ENCODE measurements at regions not wholly inside any gene's neighbourhood (a gene's known extent, or its start where the extent isn't known, plus 50 kb on each side); places are given as distances from the start of the nearest gene placed in this dataset.
"Not testable (repeated sequence)": the region's sequence is repeated elsewhere in the genome, so short reads cannot be mapped to it uniquely, and the experiment has no call there.

DNA sequence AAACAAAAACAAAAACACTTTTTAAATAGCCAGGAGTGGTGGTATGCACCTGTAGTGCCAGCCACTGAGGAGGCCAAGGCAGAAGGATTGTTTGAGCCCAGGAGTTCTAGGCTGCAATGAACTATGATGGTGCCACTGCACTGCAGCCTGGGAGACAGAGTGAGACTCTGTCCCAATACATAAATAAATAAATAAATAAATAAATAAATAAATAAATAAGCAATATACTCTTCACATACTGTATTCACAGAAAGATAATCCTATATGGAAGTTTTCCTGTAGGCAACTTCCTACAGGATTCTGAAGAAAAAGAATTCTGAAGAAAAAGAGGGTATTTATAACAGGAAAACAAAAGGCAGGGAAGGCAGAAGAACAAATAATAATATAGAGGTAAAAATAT lies 293.3 kb upstream of the GRIA3 start:
- Mint-ChIP-seq H3K4me3 (no peak overlapping the region), H3K27me3 (no peaks in the 10 kb centered on the region), H3K4me1 (ENCODE audit: low read depth) (no peaks in the 10 kb centered on the region), H3K36me3 (ENCODE audit: low read depth) (no peaks in the 10 kb centered on the region), H3K9me3 (peaks cover 5% of the 10 kb centered on the region), H3K27ac (no peak overlapping the region)

DNA sequence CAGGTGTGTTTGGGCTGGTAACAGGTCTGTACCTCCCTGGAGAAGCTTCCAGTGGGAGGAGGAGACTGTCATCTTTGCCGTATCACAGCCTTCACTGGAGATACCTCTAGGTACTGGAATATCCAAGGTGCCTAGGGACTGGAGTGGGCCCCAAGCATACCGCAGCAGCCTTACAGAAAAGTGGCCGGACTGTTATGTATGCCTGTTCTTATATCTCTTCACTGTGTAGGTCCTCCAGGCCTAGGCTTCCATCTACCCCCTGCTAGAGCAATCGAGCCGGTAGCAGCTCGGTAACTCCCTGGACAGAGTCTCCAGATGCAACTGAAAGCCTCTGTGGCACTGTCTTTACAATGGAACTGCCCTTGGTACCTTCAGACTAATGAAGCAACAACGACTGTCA lies 277.4 kb upstream of the GRIA3 start:
- no peak overlapping the region for H3K4me3 Mint-ChIP-seq
- no peaks in the 10 kb centered on the region for H3K4me1 Mint-ChIP-seq (ENCODE audit: low read depth)
- no peaks in the 10 kb centered on the region for H3K27me3 Mint-ChIP-seq
- no peaks in the 10 kb centered on the region for H3K36me3 Mint-ChIP-seq (ENCODE audit: low read depth)
- H3K27ac Mint-ChIP-seq: no peak overlapping the region
- H3K9me3 Mint-ChIP-seq: no peaks in the 10 kb centered on the region

DNA sequence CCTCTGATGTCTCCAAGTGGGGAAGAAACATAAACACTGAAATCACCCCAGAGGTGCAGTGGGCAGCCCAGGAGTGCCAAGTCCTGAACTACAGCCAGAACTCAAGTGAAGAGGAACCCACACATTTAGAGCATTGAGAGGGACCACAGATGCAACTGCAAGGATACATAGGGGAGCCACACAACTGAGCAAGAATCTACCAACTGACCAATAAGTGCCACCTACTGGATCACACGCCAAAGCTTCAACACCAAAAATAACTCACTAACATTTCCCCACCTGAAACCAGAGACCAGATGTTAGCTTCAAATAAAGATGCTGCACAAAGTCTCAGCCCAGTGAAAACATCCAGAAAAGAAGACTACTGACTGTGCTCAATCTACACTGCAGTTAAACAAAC lies 276.7 kb upstream of the GRIA3 start:
- Mint-ChIP-seq H3K9me3 (no peaks in the 10 kb centered on the region), H3K4me1 (ENCODE audit: low read depth) (no peaks in the 10 kb centered on the region), H3K27ac (no peak overlapping the region), H3K4me3 (no peak overlapping the region), H3K36me3 (ENCODE audit: low read depth) (no peaks in the 10 kb centered on the region), H3K27me3 (no peaks in the 10 kb centered on the region)

DNA sequence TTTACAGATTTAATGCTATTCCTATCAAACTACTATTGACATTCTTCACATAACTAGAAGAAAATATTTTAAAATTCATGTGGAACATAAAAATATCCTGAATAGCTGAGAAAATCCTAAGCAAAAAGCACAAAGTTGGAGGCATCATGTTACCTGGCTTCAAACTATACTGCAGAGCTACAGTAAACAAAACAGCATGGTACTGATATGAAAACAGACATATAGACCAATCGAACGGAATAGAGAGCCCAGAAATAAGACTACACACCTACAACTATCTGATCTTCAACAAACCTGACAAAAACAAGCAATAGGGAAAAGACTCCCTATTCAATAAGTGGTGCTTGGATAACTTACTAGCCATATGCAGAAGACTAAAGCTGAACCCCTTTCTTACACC lies 273.4 kb upstream of the GRIA3 start:
- no peaks in the 10 kb centered on the region for H3K4me1 Mint-ChIP-seq (ENCODE audit: low read depth)
- no peaks in the 10 kb centered on the region for H3K36me3 Mint-ChIP-seq (ENCODE audit: low read depth)
- H3K27ac Mint-ChIP-seq: no peak overlapping the region
- H3K9me3 Mint-ChIP-seq: peaks cover 3% of the 10 kb centered on the region
- H3K27me3 Mint-ChIP-seq: no peaks in the 10 kb centered on the region
- H3K4me3 Mint-ChIP-seq: no peak overlapping the region

DNA sequence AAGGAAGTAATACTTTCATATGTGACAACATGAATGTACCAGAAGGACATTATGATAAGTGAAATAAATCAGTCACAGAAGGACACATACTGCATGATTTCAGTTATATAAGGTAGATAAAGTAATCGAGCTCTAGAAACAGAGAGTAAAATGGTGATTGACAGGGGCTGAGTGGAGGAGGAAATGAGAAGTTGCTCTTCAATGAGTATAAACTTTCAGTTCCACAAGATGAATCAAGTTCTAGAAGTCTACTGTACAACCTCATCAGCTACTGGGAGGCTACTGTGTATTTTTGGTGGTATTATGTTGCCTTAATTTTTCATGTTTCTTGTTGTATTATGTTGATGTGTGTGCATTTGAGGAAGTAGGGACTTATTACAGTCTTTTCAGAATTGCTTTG lies 270.9 kb upstream of the GRIA3 start:
- Mint-ChIP-seq H3K27me3 (no peaks in the 10 kb centered on the region), H3K9me3 (peaks cover 3% of the 10 kb centered on the region), H3K4me3 (no peak overlapping the region), H3K4me1 (ENCODE audit: low read depth) (no peaks in the 10 kb centered on the region), H3K27ac (no peak overlapping the region), H3K36me3 (ENCODE audit: low read depth) (no peaks in the 10 kb centered on the region)

DNA sequence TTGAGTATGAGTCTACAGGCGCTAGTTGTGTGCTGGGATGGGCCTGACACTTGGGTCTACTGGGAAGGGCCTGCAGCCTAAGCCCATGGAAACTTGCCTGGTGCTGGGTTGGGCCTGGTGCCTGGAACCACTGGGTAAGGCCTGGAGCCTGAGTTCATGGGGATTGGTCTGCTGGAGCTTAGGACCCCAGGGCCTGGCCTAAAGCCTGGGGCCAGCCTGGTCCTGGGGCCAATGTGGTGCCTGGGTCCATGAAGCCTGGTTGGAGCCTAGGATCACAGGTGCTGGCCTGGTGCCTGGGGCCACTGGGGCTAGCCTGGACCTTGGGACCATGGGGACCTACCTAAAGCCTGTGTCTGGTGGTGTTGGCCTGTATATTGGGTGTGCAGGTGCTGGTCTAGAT lies 270.3 kb upstream of the GRIA3 start:
- Mint-ChIP-seq H3K4me1 (ENCODE audit: low read depth) (no peaks in the 10 kb centered on the region), H3K4me3 (no peak overlapping the region), H3K27ac (no peak overlapping the region), H3K36me3 (ENCODE audit: low read depth) (no peaks in the 10 kb centered on the region), H3K27me3 (no peaks in the 10 kb centered on the region), H3K9me3 (peaks cover 3% of the 10 kb centered on the region)

DNA sequence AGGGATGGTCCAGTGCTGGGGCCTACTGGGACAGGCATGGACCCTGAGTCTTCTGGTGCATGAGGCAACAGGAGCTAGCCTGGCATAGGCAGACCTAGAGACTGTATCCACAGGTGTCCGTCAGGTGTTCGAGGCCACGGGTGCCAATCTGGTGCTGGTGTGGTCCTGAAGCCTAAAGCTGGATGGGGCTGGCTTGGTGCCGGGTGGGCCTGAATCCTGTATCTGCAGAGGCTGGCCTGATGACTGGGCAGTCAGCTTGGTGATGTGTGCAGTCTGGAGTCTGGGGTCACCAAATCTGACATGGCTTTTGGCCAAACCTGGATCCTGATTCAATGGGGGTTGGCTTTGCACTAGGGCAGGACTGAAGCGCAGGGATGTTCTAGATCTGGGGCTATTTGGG lies 269.8 kb upstream of the GRIA3 start:
- Mint-ChIP-seq H3K27ac (no peak overlapping the region), H3K9me3 (peaks cover 3% of the 10 kb centered on the region)

DNA sequence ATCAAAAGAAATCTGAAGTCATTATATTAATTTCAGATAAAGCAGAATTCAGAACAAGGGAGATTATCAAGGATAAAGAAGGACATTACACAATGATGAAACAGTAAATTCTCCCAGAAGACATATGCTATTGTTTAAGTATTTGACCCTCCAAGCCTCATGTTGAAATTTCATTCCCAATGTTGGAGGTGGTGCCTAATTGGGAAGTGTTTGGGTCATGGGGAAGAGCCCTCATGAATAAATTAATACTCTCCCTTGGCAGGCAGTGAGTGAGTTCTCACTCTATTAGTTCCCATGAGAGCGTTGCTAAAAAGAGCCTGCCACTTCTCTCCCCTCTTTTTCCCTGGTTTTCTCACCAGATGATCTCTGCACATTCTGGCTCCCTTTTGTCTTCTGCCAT lies 249.9 kb upstream of the GRIA3 start:
- Mint-ChIP-seq H3K9me3 (no peaks in the 10 kb centered on the region), H3K36me3 (ENCODE audit: low read depth) (no peaks in the 10 kb centered on the region), H3K27ac (no peak overlapping the region), H3K4me3 (no peak overlapping the region), H3K27me3 (no peaks in the 10 kb centered on the region), H3K4me1 (ENCODE audit: low read depth) (no peaks in the 10 kb centered on the region)

More for the DNA sequence above, 269.8 kb upstream of the GRIA3 start:
- H3K4me1 Mint-ChIP-seq (ENCODE audit: low read depth): no peaks in the 10 kb centered on the region
- no peaks in the 10 kb centered on the region for H3K27me3 Mint-ChIP-seq
- no peak overlapping the region for H3K4me3 Mint-ChIP-seq
- H3K36me3 Mint-ChIP-seq (ENCODE audit: low read depth): no peaks in the 10 kb centered on the region

DNA sequence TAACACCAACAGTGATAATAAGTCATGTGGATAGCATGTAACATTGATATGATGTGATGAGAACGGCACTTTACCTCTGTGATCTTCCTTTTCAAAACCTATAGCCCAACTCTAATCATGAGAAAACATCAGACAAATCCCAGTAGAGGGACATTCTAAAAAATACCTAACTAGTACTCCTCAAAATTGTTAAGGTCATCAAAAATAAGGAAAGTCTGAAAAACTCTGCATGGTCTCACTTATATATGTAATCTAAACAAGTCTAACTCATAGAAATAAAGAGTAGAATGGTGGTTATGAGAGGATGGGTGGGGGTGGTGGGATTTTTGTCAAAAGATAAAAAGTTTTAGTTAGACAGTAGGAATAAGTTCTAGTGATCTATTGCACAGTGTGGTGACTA lies 243.9 kb upstream of the GRIA3 start:
- H3K4me3 Mint-ChIP-seq: no peak overlapping the region

DNA sequence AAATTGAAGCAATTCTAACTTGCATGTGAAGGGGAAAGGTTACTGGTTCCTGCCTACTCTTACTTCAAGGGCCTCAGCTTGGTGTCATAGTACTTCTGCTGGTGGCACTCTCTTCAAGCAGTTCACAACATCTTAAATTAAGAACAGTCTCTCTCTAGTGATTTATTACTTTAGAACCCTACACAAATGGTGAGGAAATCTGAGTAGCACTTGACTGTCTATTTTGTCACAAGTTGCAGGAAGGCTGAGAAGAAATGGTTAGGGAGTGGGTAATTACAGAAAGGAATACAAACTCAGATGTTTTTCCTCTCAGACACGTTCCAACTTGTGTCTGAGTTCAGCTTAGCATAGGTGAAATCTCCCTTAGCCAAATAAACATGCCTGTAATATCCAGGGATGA lies 242.3 kb upstream of the GRIA3 start:
- H3K9me3 Mint-ChIP-seq: no peaks in the 10 kb centered on the region
- H3K36me3 Mint-ChIP-seq (ENCODE audit: low read depth): no peaks in the 10 kb centered on the region
- no peak overlapping the region for H3K4me3 Mint-ChIP-seq
- no peaks in the 10 kb centered on the region for H3K27me3 Mint-ChIP-seq
- no peaks in the 10 kb centered on the region for H3K4me1 Mint-ChIP-seq (ENCODE audit: low read depth)
- H3K27ac Mint-ChIP-seq: no peak overlapping the region

More for the DNA sequence above, 243.9 kb upstream of the GRIA3 start:
- Mint-ChIP-seq H3K27me3 (no peaks in the 10 kb centered on the region), H3K36me3 (ENCODE audit: low read depth) (no peaks in the 10 kb centered on the region), H3K4me1 (ENCODE audit: low read depth) (no peaks in the 10 kb centered on the region), H3K9me3 (no peaks in the 10 kb centered on the region), H3K27ac (no peak overlapping the region)

DNA sequence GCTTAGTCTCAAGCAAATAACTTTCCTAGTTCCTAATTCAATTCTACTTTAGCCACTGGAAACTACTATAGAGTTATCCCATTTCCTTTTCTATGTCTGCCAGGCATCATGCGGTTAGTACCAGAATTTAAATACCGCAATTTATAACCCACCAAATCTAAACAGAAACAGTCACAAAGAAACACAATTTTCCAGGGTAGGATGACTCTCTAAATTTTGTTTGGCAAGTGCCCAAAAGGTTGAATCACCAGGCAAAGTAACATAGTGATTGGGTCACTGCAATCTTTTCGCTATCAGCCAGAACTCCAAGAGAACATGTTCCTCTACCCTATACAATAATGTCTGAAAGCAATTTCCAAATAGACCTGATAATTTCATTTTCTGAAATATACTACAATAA lies 240.2 kb upstream of the GRIA3 start:
- Mint-ChIP-seq H3K4me1 (ENCODE audit: low read depth) (no peaks in the 10 kb centered on the region), H3K4me3 (no peak overlapping the region)

DNA sequence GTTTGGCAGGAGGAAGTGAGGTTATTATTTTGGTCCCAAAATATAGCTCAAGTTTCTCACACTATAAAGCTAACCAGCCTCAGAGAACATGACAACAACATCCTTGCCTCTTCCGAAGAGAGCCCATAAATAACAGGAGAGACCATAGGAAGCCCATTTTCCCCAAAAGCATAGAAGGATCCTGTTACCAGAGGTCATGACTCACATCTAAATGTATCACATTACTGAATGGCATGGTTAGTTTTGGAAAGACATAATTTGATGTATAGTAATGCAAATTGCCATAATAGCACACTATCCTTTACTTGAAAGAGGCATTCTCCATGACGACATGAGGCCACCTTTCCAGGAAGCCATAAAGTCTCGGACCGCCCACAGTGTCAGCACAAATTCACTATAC lies 238.8 kb upstream of the GRIA3 start:
- no peaks in the 10 kb centered on the region for H3K27me3 Mint-ChIP-seq
- no peaks in the 10 kb centered on the region for H3K36me3 Mint-ChIP-seq (ENCODE audit: low read depth)

More for the DNA sequence above, 240.2 kb upstream of the GRIA3 start:
- no peaks in the 10 kb centered on the region for H3K36me3 Mint-ChIP-seq (ENCODE audit: low read depth)
- H3K27ac Mint-ChIP-seq: no peak overlapping the region
- H3K9me3 Mint-ChIP-seq: no peaks in the 10 kb centered on the region
- H3K27me3 Mint-ChIP-seq: no peaks in the 10 kb centered on the region

DNA sequence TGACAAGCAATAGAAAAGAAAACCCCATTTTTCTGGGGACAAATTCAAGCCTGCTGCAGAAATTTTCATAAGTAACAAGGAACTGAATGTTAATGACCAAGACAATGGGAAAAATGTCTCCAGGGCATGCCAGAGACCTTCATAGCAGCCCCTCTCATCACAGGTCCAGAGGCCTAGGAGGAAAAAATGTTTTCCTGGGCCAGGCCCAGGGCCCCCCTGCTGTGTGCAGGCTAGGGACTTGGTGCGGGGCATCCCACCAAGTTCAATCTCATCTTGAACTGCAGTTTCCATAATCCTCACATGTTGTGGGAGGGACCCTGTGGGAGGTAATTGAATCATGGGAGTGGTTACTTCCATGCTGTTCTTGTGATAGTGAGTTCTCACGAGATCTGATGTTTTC lies 211.5 kb upstream of the GRIA3 start:
- Mint-ChIP-seq H3K27me3 (no peaks in the 10 kb centered on the region), H3K36me3 (ENCODE audit: low read depth) (no peaks in the 10 kb centered on the region), H3K9me3 (peaks cover 12% of the 10 kb centered on the region), H3K27ac (no peak overlapping the region), H3K4me1 (ENCODE audit: low read depth) (no peaks in the 10 kb centered on the region), H3K4me3 (no peak overlapping the region)

More for the DNA sequence above, 238.8 kb upstream of the GRIA3 start:
- no peak overlapping the region for H3K4me3 Mint-ChIP-seq
- H3K9me3 Mint-ChIP-seq: no peaks in the 10 kb centered on the region
- no peak overlapping the region for H3K27ac Mint-ChIP-seq
- no peaks in the 10 kb centered on the region for H3K4me1 Mint-ChIP-seq (ENCODE audit: low read depth)

DNA sequence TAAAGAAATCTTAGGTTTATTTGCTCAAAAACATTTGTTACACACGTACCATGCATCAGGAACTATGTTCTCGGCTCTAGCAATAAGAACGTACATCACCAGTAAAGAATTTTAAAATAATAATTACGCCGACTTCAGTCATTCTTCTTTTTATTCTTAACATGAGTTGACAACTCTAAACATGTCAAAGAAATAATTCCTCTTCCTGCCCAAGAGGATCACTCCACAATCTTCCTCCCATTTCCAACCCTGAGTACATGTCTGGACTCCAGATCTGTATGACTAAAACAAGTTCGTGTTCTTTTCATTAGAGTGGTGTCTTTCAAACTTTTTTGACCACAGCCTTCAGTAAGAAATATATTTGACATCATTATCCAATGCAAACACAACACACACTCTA lies 201.6 kb upstream of the GRIA3 start:
- Mint-ChIP-seq H3K9me3 (peaks cover 5% of the 10 kb centered on the region), H3K4me3 (no peak overlapping the region), H3K27ac (no peak overlapping the region), H3K4me1 (ENCODE audit: low read depth) (no peaks in the 10 kb centered on the region), H3K36me3 (ENCODE audit: low read depth) (no peaks in the 10 kb centered on the region), H3K27me3 (no peaks in the 10 kb centered on the region)

DNA sequence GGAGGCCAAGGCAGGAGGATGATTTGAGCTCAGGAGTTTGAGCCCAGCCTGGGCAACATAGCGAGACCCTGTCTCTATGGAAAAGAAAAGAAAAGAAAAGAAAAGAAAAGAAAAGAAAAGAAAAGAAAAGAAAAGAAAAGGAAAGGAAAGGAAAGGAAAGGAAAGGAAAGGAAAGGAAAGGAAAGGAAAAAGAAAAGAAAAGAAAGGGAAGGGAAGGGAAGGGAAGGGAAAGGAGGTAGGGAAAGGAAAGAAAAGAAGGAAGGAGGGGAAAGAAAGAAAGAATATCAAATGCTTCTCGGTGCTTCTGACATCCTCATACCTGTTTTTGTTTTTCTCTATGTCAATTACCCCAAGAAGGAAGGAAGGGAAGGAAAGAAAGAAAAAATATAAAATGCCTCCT lies 181.2 kb upstream of the GRIA3 start:
- H3K36me3 Mint-ChIP-seq (ENCODE audit: low read depth); H3K4me3 Mint-ChIP-seq; H3K9me3 Mint-ChIP-seq; H3K27me3 Mint-ChIP-seq; H3K4me1 Mint-ChIP-seq (ENCODE audit: low read depth); H3K27ac Mint-ChIP-seq: not testable (repeated sequence)

DNA sequence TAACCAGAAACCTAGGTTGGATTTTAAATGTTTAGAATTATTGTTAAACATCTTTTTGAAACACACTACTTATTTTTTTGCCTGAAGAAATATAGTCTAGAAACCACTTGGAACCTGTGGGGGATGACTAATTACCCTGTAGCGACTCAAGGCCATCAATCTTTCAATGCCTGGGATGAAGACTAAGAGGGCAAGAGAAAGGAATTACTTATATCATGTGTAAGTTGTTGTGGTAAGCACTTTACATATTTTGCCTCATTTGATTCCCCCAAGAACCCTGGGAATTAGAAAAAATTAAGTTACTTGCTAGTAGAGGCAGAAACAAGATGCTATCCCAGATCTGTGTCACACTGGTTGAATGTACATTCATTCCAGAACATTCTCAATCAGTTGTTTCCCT lies 170.9 kb upstream of the GRIA3 start:
- Mint-ChIP-seq H3K9me3 (peaks cover 7% of the 10 kb centered on the region), H3K36me3 (ENCODE audit: low read depth) (no peaks in the 10 kb centered on the region), H3K27me3 (no peaks in the 10 kb centered on the region), H3K4me1 (ENCODE audit: low read depth) (no peaks in the 10 kb centered on the region), H3K27ac (no peak overlapping the region), H3K4me3 (no peak overlapping the region)

DNA sequence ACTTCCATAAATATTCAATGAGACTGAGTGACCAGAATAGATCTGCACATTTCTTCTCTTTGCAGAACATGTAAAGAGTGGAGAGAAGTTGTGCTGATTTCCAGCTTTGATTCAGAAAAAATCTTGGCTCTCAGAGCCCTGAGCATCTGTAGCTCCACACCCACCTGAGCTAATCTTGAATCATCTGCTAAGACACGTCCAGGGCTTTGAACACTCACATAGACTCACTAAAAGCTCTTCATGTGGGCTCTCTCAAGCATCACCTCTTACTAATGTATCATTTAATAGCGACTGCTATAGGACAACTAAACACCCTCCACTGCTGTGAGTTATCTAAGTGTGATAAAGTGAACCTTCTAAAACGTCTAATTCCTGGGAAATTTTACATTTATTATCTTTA lies 147.7 kb upstream of the GRIA3 start:
- no peaks in the 10 kb centered on the region for H3K4me1 Mint-ChIP-seq (ENCODE audit: low read depth)
- no peaks in the 10 kb centered on the region for H3K36me3 Mint-ChIP-seq (ENCODE audit: low read depth)
- H3K4me3 Mint-ChIP-seq: no peak overlapping the region
- no peak overlapping the region for H3K27ac Mint-ChIP-seq
- H3K9me3 Mint-ChIP-seq: no peaks in the 10 kb centered on the region
- no peaks in the 10 kb centered on the region for H3K27me3 Mint-ChIP-seq
